ENCODE measurements at regions not wholly inside any gene's neighbourhood (a gene's known extent, or its start where the extent isn't known, plus 50 kb on each side); places are given as distances from the start of the nearest gene placed in this dataset.

GRCh38 chr4:173878701-173879100 is 348.7 kb upstream of the HAND2 start:
- no peaks in the 10 kb centered on the region for H3K36me3 ChIP-seq
- no peak for DNase-seq
- H3K4me3 ChIP-seq (ENCODE audit: low read depth, low read length), result no peak overlapping the region
- TF ChIP-seq CTCF (IDR thresholded peaks at IDR 0.05; ENCODE audit: low read depth, low read length), result no peak
- H3K27me3 ChIP-seq (ENCODE audit: insufficient read depth, low read depth, severe bottlenecking), result no peaks in the 10 kb centered on the region
- no peaks in the 10 kb centered on the region for H3K9me3 ChIP-seq (ENCODE audit: severe bottlenecking)
- H3K27ac ChIP-seq, result no peak overlapping the region

GRCh38 chr4:173871643-173872042 is 341.6 kb upstream of the HAND2 start:
- DNase-seq, result no peak
- Histone ChIP-seq H3K27me3 (ENCODE audit: insufficient read depth, low read depth, severe bottlenecking) (no peaks in the 10 kb centered on the region), H3K27ac (no peak overlapping the region), H3K36me3 (no peaks in the 10 kb centered on the region), H3K4me3 (ENCODE audit: low read depth, low read length) (no peak overlapping the region), H3K9me3 (ENCODE audit: severe bottlenecking) (no peaks in the 10 kb centered on the region)
- TF ChIP-seq CTCF (IDR thresholded peaks at IDR 0.05; ENCODE audit: low read depth, low read length), result no peak

GRCh38 chr4:173866322-173867026 is 336.4 kb upstream of the HAND2 start:
- H3K9me3 ChIP-seq (ENCODE audit: severe bottlenecking), result no peaks in the 10 kb centered on the region
- no peaks in the 10 kb centered on the region for H3K27me3 ChIP-seq (ENCODE audit: insufficient read depth, low read depth, severe bottlenecking)
- H3K4me3 ChIP-seq (ENCODE audit: low read depth, low read length), result no peak overlapping the region
- H3K36me3 ChIP-seq, result no peaks in the 10 kb centered on the region
- no peak for DNase-seq
- no peak for TF ChIP-seq CTCF (IDR thresholded peaks at IDR 0.05; ENCODE audit: low read depth, low read length)
- H3K27ac ChIP-seq, result no peak overlapping the region

- DNase-seq, result no peak
- H3K27me3 ChIP-seq (ENCODE audit: insufficient read depth, low read depth, severe bottlenecking), result no peaks in the 10 kb centered on the region
- no peak overlapping the region for H3K4me3 ChIP-seq (ENCODE audit: low read depth, low read length)
- no peak overlapping the region for H3K27ac ChIP-seq
- TF ChIP-seq CTCF (IDR thresholded peaks at IDR 0.05; ENCODE audit: low read depth, low read length), result no peak
- no peaks in the 10 kb centered on the region for H3K9me3 ChIP-seq (ENCODE audit: severe bottlenecking)
- no peaks in the 10 kb centered on the region for H3K36me3 ChIP-seq
Observed at GRCh38 chr4:173862754-173863153, 332.7 kb upstream of the HAND2 start.

GRCh38 chr4:173860094-173860493 is 330.1 kb upstream of the HAND2 start:
- no peaks in the 10 kb centered on the region for H3K9me3 ChIP-seq (ENCODE audit: severe bottlenecking)
- H3K4me3 ChIP-seq (ENCODE audit: low read depth, low read length), result no peak overlapping the region
- no peak overlapping the region for H3K27ac ChIP-seq
- no peaks in the 10 kb centered on the region for H3K36me3 ChIP-seq
- no peak for DNase-seq
- no peak for TF ChIP-seq CTCF (IDR thresholded peaks at IDR 0.05; ENCODE audit: low read depth, low read length)
- no peaks in the 10 kb centered on the region for H3K27me3 ChIP-seq (ENCODE audit: insufficient read depth, low read depth, severe bottlenecking)
